ENCODE measurements at regions not wholly inside any gene's neighbourhood (a gene's known extent, or its start where the extent isn't known, plus 50 kb on each side); places are given as distances from the start of the nearest gene placed in this dataset.
"Not testable (repeated sequence)": the region's sequence is repeated elsewhere in the genome, so short reads cannot be mapped to it uniquely, and the experiment has no call there.

- no peak for DNase-seq (ENCODE audit: low read depth)
- H3K4me3 ChIP-seq (ENCODE audit: low read length) = no peak overlapping the region
- TF ChIP-seq CTCF (conservative IDR thresholded peaks at IDR 0.05; ENCODE audit: low read depth, low read length) = no peak
Observed at GRCh38 chr4:135941671-135942070, 1590.6 kb downstream of the PCDH18 start.

GRCh38 chr4:135934026-135934425 lies 1598.3 kb downstream of the PCDH18 start:
- no peak for TF ChIP-seq CTCF (conservative IDR thresholded peaks at IDR 0.05; ENCODE audit: low read depth, low read length)
- no peak overlapping the region for H3K4me3 ChIP-seq (ENCODE audit: low read length)
- no peak for DNase-seq (ENCODE audit: low read depth)

GRCh38 chr4:135927651-135928050 lies 1604.6 kb downstream of the PCDH18 start:
- H3K4me3 ChIP-seq (ENCODE audit: low read length) = no peak overlapping the region
- no peak for TF ChIP-seq CTCF (conservative IDR thresholded peaks at IDR 0.05; ENCODE audit: low read depth, low read length)
- no peak for DNase-seq (ENCODE audit: low read depth)

- TF ChIP-seq CTCF (conservative IDR thresholded peaks at IDR 0.05; ENCODE audit: low read depth, low read length) = no peak
- no peak for DNase-seq (ENCODE audit: low read depth)
- no peak overlapping the region for H3K4me3 ChIP-seq (ENCODE audit: low read length)
Observed at GRCh38 chr4:135921081-135921480, 1611.2 kb downstream of the PCDH18 start.

- TF ChIP-seq CTCF (conservative IDR thresholded peaks at IDR 0.05; ENCODE audit: low read depth, low read length) = no peak
- DNase-seq (ENCODE audit: low read depth) = no peak
- H3K4me3 ChIP-seq (ENCODE audit: low read length) = no peak overlapping the region
Observed at GRCh38 chr4:135917011-135917410, 1615.3 kb downstream of the PCDH18 start.

- no peak overlapping the region for H3K4me3 ChIP-seq (ENCODE audit: low read length)
- no peak for TF ChIP-seq CTCF (conservative IDR thresholded peaks at IDR 0.05; ENCODE audit: low read depth, low read length)
- DNase-seq (ENCODE audit: low read depth) = no peak
Observed at GRCh38 chr4:135900956-135901355, 1631.3 kb downstream of the PCDH18 start.

- H3K4me3 ChIP-seq (ENCODE audit: low read length); DNase-seq (ENCODE audit: low read depth): not testable (repeated sequence)
Observed at GRCh38 chr4:135864304-135864703, 1662.7 kb upstream of the PABPC4L start.

- no peak for TF ChIP-seq CTCF (conservative IDR thresholded peaks at IDR 0.05; ENCODE audit: low read depth, low read length)
- H3K4me3 ChIP-seq (ENCODE audit: low read length) = no peak overlapping the region
- no peak for DNase-seq (ENCODE audit: low read depth)
Observed at GRCh38 chr4:135840781-135841180, 1639.2 kb upstream of the PABPC4L start.
